Vagina (tissue), 2 donors: ENCODE measurements at regions not wholly inside any gene's neighbourhood (a gene's known extent, or its start where the extent isn't known, plus 50 kb on each side); places are given as distances from the start of the nearest gene placed in this dataset.

ENCODE experiments used
- POLR2A ChIP-seq, 2 donors: fragments of 450-650 bp; IDR thresholded peaks; one replicate each; pipeline ENCODE4 v1.6.1; 2017; ENCODE audit warnings: antibody characterized with exemption in 2 of 2, mild to moderate bottlenecking in 2 of 2, moderate library complexity in 2 of 2
- TF ChIP-seq, protein P1 (sequence below), 3 experiments: fragments of 450-650 bp in 2 of 3; fragments of 200-600 bp in 1 of 3; sonication (generic) in 1 of 3; IDR thresholded peaks; one replicate each; pipeline ENCODE4 v1.5.1; 2017 to 2019; ENCODE audit warnings: antibody characterized with exemption in 3 of 3, mild to moderate bottlenecking in 2 of 3, moderate library complexity in 2 of 3

DNA sequence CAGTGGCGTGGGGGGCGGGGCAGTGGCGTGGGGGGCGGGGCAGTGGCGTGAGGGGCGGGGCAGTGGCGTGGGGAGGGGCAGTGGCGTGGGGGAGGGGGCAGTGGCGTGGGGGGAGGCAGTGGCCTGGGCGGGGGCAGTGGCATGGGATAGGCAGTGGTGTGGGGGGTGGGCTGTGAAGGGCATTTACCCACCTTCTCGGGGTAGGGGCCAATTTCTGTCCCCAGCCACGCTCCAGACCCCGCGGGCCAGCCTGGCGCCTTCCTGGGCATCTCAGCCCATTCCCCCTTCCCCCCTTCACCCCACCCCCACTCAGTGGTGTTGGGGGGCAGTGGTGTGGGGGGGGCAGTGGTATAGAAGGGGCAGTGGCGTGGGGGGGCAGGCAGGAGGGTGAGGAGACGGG is 92.7 kb downstream of the LITAF start:
- TF ChIP-seq, protein P1, sequence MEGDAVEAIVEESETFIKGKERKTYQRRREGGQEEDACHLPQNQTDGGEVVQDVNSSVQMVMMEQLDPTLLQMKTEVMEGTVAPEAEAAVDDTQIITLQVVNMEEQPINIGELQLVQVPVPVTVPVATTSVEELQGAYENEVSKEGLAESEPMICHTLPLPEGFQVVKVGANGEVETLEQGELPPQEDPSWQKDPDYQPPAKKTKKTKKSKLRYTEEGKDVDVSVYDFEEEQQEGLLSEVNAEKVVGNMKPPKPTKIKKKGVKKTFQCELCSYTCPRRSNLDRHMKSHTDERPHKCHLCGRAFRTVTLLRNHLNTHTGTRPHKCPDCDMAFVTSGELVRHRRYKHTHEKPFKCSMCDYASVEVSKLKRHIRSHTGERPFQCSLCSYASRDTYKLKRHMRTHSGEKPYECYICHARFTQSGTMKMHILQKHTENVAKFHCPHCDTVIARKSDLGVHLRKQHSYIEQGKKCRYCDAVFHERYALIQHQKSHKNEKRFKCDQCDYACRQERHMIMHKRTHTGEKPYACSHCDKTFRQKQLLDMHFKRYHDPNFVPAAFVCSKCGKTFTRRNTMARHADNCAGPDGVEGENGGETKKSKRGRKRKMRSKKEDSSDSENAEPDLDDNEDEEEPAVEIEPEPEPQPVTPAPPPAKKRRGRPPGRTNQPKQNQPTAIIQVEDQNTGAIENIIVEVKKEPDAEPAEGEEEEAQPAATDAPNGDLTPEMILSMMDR (IDR thresholded peaks at IDR 0.05): no peak
- TF ChIP-seq POLR2A (IDR thresholded peaks at IDR 0.05): no peak
